AG04450 (cell line): ENCODE measurements at regions not wholly inside any gene's neighbourhood (a gene's known extent, or its start where the extent isn't known, plus 50 kb on each side); places are given as distances from the start of the nearest gene placed in this dataset.

Experiments used
- CTCF ChIA-PET: fragments of 300-600, 350-600 bp; formaldehyde crosslinking; extraction: SDS; loops from one replicate; lab custom pipeline; 2022; ENCODE audit warnings: antibody characterized with exemption, inconsistent platforms; lab: Charles Lee
- POLR2A ChIA-PET: fragments of 350-600 bp; formaldehyde crosslinking; extraction: SDS; loops from one replicate; lab custom pipeline; 2021; ENCODE audit warnings: antibody characterized with exemption, inconsistent platforms; lab: Yijun Ruan, JAX
- DNase-seq: peaks from one replicate; pipeline ENCODE4 v3.0.0-alpha.2; 2011; ENCODE audit warnings: low read depth, low spot score
- H3K27ac ChIP-seq: one replicate; pipeline ENCODE4 v1.5.1; 2012; ENCODE audit warnings: low read depth, low read length, control low read depth
- H3K27me3 ChIP-seq: one replicate; pipeline ENCODE4 v1.6.0; 2012; ENCODE audit warnings: low read length; ENCODE audit not compliant: control insufficient read depth, insufficient read depth
- H3K4me3 ChIP-seq: 2 replicates; pipeline ENCODE4 v1.5.1; 2011; ENCODE audit warnings: mild to moderate bottlenecking, low read depth, low read length, control low read depth
- H3K9me3 ChIP-seq: 2 replicates; pipeline ENCODE4 v1.5.1; 2012; ENCODE audit warnings: low read length; ENCODE audit not compliant: control insufficient read depth, insufficient read depth
- TF ChIP-seq, protein P1 (sequence below): IDR thresholded peaks from 2 replicates; pipeline ENCODE4 v1.5.1; 2011; ENCODE audit warnings: low read depth, low read length, control low read depth, inconsistent platforms

GRCh38 chr4:110830461-110830860 is 207.6 kb upstream of the PITX2 start:
- CTCF ChIA-PET = no interaction called here
- no peak overlapping the region for H3K4me3 ChIP-seq
- POLR2A ChIA-PET = no interaction called here
- DNase-seq = no peak
- no peaks in the 10 kb centered on the region for H3K9me3 ChIP-seq
- no peaks in the 10 kb centered on the region for H3K27me3 ChIP-seq
- TF ChIP-seq, protein P1, sequence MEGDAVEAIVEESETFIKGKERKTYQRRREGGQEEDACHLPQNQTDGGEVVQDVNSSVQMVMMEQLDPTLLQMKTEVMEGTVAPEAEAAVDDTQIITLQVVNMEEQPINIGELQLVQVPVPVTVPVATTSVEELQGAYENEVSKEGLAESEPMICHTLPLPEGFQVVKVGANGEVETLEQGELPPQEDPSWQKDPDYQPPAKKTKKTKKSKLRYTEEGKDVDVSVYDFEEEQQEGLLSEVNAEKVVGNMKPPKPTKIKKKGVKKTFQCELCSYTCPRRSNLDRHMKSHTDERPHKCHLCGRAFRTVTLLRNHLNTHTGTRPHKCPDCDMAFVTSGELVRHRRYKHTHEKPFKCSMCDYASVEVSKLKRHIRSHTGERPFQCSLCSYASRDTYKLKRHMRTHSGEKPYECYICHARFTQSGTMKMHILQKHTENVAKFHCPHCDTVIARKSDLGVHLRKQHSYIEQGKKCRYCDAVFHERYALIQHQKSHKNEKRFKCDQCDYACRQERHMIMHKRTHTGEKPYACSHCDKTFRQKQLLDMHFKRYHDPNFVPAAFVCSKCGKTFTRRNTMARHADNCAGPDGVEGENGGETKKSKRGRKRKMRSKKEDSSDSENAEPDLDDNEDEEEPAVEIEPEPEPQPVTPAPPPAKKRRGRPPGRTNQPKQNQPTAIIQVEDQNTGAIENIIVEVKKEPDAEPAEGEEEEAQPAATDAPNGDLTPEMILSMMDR = no peak
- H3K27ac ChIP-seq = no peak overlapping the region

DNA sequence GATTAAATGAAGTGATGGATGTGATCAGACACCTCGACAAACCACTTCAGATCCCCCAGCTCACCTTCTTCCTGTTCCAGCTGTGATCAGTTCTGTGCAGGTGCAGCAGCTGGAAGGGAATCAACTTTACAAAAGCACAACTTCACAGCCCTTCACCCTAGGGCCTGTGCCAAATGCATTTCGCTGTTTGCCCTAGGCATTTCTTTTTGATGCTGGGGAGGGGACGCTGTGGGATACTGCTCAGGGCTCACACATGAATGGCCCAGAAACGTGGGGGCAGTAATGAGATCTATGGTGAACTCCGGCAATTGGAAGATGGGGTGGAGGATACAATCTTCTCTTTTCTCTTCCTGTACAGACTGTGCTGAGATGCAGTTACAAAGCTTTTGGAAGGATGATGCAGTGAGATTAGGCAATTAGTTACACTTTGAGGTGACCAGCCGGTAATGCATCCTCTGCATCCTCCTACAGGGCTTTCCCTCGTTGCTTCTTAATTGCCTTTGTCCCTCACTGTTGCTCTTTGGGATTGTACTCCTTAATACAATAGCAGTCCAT is 215.1 kb upstream of the PITX2 start:
- H3K27ac ChIP-seq = no peak overlapping the region
- DNase-seq = no peak
- H3K9me3 ChIP-seq = no peaks in the 10 kb centered on the region
- no peaks in the 10 kb centered on the region for H3K27me3 ChIP-seq
- H3K4me3 ChIP-seq = no peak overlapping the region
- POLR2A ChIA-PET = no interaction called here
- TF ChIP-seq, protein P1 = no peak
- CTCF ChIA-PET = no interaction called here

DNA sequence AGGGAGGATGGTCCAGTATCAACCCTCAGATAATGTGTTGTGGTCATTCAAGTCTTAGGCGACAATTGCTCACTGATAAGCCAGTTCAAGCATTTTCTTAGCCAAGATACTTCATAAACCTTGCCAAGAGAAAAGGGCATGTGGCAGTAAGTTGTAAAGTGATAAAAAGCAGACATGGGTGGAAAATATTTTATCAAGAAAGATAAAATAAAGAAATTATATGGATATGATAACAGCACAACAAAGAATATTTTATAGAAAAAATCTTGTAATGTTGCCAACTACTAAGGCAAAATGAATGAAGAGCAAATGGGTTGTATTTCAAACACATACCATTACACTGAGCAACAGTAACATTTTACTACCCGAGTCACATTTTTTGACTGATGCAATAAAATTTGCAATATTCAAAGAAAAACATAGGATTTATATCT is 217.4 kb upstream of the PITX2 start:
- H3K4me3 ChIP-seq = no peak overlapping the region
- TF ChIP-seq, protein P1 = no peak
- peak; percentile 13 for DNase-seq
- ChIA-PET POLR2A (interaction anchor here (0.6 kb wide), 1 partner anchor 15 kb away, joined by 3 read pairs; no protein-coding TSS in a partner anchor), CTCF (no interaction called here)
- H3K9me3 ChIP-seq = no peaks in the 10 kb centered on the region; the same call in 1 of the 2 replicates
- no peaks in the 10 kb centered on the region for H3K27me3 ChIP-seq
- no peak overlapping the region for H3K27ac ChIP-seq

DNA sequence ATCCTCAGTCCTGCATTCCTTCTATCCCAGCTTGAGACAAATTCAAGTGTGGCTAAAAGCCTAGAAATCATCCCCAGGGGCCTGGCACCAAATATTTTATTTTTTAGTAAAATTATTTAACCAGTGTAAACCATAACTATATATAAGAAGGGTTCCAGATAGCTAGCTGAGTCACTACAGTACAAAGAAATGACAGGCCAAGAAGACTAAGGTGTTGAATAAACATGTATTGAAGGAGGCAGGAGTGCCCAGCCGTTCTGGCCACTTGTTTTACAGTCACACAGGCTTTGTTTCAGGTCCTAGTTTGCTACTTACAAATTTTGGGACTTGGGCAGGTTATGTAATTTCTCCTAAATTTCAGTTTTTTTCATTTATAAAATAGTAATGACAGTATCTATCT is 225.9 kb upstream of the PITX2 start:
- POLR2A ChIA-PET = no interaction called here
- Histone ChIP-seq H3K27ac (no peak overlapping the region), H3K27me3 (no peaks in the 10 kb centered on the region), H3K4me3 (no peak overlapping the region), H3K9me3 (no peaks in the 10 kb centered on the region; the same call in 1 of the 2 replicates)
- CTCF ChIA-PET = no interaction called here
- TF ChIP-seq, protein P1 = no peak
- DNase-seq = no peak

GRCh38 chr4:110849461-110849860 is 226.6 kb upstream of the PITX2 start:
- CTCF ChIA-PET = interaction anchor here (0.7 kb wide), 1 partner anchor 120 kb away, joined by 3 read pairs; no protein-coding TSS in a partner anchor
- no peak overlapping the region for H3K27ac ChIP-seq
- POLR2A ChIA-PET = no interaction called here
- DNase-seq = no peak
- H3K27me3 ChIP-seq = no peaks in the 10 kb centered on the region
- TF ChIP-seq, protein P1 = no peak
- H3K9me3 ChIP-seq = no peaks in the 10 kb centered on the region
- H3K4me3 ChIP-seq = no peak overlapping the region
